ENCODE measurements at regions not wholly inside any gene's neighbourhood (a gene's known extent, or its start where the extent isn't known, plus 50 kb on each side); places are given as distances from the start of the nearest gene placed in this dataset.

DNA sequence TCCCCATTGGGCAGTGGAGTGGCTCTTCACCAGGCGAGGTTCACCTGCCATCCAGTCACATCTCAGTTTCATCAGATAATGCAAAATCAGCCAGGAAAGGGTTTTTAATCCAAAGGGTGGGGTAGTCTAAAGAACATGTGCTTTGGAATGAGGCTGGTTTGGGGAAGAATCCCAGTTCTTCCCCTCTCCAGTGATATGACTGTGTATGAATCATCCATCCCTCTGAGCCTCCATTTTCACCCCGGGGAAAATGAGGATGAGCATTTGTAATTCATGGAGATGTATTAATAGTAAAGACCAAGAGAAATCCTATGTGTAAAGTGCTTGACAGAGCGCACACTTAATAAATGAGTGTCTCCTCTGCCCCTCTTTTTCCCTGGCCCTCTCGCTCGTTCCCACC lies 215.1 kb upstream of the FGGY start:
- TF ChIP-seq SIN3A (IDR thresholded peaks at IDR 0.05; ENCODE audit: borderline replicate concordance, insufficient read depth, low read length) (no peak), TAF1 (IDR thresholded peaks at IDR 0.05; ENCODE audit: borderline replicate concordance, insufficient read depth, low read length) (no peak), POLR2AphosphoS5 (IDR thresholded peaks at IDR 0.05; ENCODE audit: low read depth, low read length) (no peak)
- TF ChIP-seq, protein P1, sequence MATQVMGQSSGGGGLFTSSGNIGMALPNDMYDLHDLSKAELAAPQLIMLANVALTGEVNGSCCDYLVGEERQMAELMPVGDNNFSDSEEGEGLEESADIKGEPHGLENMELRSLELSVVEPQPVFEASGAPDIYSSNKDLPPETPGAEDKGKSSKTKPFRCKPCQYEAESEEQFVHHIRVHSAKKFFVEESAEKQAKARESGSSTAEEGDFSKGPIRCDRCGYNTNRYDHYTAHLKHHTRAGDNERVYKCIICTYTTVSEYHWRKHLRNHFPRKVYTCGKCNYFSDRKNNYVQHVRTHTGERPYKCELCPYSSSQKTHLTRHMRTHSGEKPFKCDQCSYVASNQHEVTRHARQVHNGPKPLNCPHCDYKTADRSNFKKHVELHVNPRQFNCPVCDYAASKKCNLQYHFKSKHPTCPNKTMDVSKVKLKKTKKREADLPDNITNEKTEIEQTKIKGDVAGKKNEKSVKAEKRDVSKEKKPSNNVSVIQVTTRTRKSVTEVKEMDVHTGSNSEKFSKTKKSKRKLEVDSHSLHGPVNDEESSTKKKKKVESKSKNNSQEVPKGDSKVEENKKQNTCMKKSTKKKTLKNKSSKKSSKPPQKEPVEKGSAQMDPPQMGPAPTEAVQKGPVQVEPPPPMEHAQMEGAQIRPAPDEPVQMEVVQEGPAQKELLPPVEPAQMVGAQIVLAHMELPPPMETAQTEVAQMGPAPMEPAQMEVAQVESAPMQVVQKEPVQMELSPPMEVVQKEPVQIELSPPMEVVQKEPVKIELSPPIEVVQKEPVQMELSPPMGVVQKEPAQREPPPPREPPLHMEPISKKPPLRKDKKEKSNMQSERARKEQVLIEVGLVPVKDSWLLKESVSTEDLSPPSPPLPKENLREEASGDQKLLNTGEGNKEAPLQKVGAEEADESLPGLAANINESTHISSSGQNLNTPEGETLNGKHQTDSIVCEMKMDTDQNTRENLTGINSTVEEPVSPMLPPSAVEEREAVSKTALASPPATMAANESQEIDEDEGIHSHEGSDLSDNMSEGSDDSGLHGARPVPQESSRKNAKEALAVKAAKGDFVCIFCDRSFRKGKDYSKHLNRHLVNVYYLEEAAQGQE (IDR thresholded peaks at IDR 0.05; ENCODE audit: insufficient read depth in 1 of 2, low read depth in 2 of 2, low read length in 2 of 2), result no peak

Measured in PFSK-1 (cell line).